ENCODE measurements at regions not wholly inside any gene's neighbourhood (a gene's known extent, or its start where the extent isn't known, plus 50 kb on each side); places are given as distances from the start of the nearest gene placed in this dataset.

GRCh38 chrX:74063426-74064155 is 211.1 kb upstream of the XIST start:
- TF ChIP-seq FOSL1 (IDR thresholded peaks at IDR 0.05; ENCODE audit: low read depth) (no peak), EZH2phosphoT487 (IDR thresholded peaks at IDR 0.05; ENCODE audit: borderline replicate concordance) (no peak), SIN3A (IDR thresholded peaks at IDR 0.05; ENCODE audit: low read depth) (no peak), ZNF274 (IDR thresholded peaks at IDR 0.05; ENCODE audit: low read depth, low read length) (no peak), JUND (IDR thresholded peaks at IDR 0.05) (no peak), CEBPB (IDR thresholded peaks at IDR 0.05; ENCODE audit: low read depth) (no peak)
- TF ChIP-seq, protein P1, sequence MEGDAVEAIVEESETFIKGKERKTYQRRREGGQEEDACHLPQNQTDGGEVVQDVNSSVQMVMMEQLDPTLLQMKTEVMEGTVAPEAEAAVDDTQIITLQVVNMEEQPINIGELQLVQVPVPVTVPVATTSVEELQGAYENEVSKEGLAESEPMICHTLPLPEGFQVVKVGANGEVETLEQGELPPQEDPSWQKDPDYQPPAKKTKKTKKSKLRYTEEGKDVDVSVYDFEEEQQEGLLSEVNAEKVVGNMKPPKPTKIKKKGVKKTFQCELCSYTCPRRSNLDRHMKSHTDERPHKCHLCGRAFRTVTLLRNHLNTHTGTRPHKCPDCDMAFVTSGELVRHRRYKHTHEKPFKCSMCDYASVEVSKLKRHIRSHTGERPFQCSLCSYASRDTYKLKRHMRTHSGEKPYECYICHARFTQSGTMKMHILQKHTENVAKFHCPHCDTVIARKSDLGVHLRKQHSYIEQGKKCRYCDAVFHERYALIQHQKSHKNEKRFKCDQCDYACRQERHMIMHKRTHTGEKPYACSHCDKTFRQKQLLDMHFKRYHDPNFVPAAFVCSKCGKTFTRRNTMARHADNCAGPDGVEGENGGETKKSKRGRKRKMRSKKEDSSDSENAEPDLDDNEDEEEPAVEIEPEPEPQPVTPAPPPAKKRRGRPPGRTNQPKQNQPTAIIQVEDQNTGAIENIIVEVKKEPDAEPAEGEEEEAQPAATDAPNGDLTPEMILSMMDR (IDR thresholded peaks at IDR 0.05 in 2 of 3, conservative IDR thresholded peaks at IDR 0.05 in 1 of 3; ENCODE audit: borderline replicate concordance in 1 of 3, insufficient read depth in 1 of 3, low read depth in 2 of 3, low read length in 2 of 3), result no peak
- TF ChIP-seq, protein P2, sequence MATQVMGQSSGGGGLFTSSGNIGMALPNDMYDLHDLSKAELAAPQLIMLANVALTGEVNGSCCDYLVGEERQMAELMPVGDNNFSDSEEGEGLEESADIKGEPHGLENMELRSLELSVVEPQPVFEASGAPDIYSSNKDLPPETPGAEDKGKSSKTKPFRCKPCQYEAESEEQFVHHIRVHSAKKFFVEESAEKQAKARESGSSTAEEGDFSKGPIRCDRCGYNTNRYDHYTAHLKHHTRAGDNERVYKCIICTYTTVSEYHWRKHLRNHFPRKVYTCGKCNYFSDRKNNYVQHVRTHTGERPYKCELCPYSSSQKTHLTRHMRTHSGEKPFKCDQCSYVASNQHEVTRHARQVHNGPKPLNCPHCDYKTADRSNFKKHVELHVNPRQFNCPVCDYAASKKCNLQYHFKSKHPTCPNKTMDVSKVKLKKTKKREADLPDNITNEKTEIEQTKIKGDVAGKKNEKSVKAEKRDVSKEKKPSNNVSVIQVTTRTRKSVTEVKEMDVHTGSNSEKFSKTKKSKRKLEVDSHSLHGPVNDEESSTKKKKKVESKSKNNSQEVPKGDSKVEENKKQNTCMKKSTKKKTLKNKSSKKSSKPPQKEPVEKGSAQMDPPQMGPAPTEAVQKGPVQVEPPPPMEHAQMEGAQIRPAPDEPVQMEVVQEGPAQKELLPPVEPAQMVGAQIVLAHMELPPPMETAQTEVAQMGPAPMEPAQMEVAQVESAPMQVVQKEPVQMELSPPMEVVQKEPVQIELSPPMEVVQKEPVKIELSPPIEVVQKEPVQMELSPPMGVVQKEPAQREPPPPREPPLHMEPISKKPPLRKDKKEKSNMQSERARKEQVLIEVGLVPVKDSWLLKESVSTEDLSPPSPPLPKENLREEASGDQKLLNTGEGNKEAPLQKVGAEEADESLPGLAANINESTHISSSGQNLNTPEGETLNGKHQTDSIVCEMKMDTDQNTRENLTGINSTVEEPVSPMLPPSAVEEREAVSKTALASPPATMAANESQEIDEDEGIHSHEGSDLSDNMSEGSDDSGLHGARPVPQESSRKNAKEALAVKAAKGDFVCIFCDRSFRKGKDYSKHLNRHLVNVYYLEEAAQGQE (IDR thresholded peaks at IDR 0.05; ENCODE audit: low read depth), result no peak
